WTC11 (cell line): ENCODE measurements at regions not wholly inside any gene's neighbourhood (a gene's known extent, or its start where the extent isn't known, plus 50 kb on each side); places are given as distances from the start of the nearest gene placed in this dataset.

Source experiments
- ATF2 ChIP-seq: sonication (generic); formaldehyde crosslinking; IDR thresholded peaks from 2 replicates; pipeline ENCODE4 v1.8.1; 2022; ENCODE audit warnings: low read depth, missing genetic modification reagents, borderline replicate concordance
- CTCF ChIP-seq: fragments of 200-600 bp; IDR thresholded peaks from 2 replicates; pipeline ENCODE4 v1.8.0; 2022; ENCODE audit warnings: antibody characterized with exemption
- E2F1 ChIP-seq: sonication (generic); formaldehyde crosslinking; IDR thresholded peaks from 2 replicates; pipeline ENCODE4 v1.8.0; 2022; ENCODE audit warnings: mild to moderate bottlenecking, missing genetic modification reagents
- E2F5 ChIP-seq: sonication (generic); formaldehyde crosslinking; IDR thresholded peaks from 2 replicates; pipeline ENCODE4 v1.8.1; 2022; ENCODE audit warnings: mild to moderate bottlenecking, moderate library complexity, missing genetic modification reagents
- ESRRA ChIP-seq: sonication (generic); formaldehyde crosslinking; IDR thresholded peaks from 2 replicates; pipeline ENCODE4 v1.8.1; 2022; ENCODE audit warnings: mild to moderate bottlenecking, missing genetic modification reagents, borderline replicate concordance
- MAX ChIP-seq: sonication (generic); formaldehyde crosslinking; IDR thresholded peaks from 2 replicates; pipeline ENCODE4 v1.8.0; 2022; ENCODE audit warnings: mild to moderate bottlenecking, missing genetic modification reagents
- SMAD3 ChIP-seq: sonication (generic); formaldehyde crosslinking; IDR thresholded peaks from 2 replicates; pipeline ENCODE4 v1.8.0; 2022; ENCODE audit warnings: missing genetic modification reagents, mild to moderate bottlenecking, borderline replicate concordance
- TCF7 ChIP-seq: sonication (generic); formaldehyde crosslinking; IDR thresholded peaks from 2 replicates; pipeline ENCODE4 v1.8.0; 2022; ENCODE audit warnings: mild to moderate bottlenecking, low read depth, missing genetic modification reagents, moderate library complexity
- TEAD1 ChIP-seq: sonication (generic); formaldehyde crosslinking; IDR thresholded peaks from 2 replicates; pipeline ENCODE4 v1.8.0; 2022; ENCODE audit warnings: mild to moderate bottlenecking, missing genetic modification reagents
- TP53 ChIP-seq: sonication (generic); formaldehyde crosslinking; IDR thresholded peaks from 2 replicates; pipeline ENCODE4 v1.8.1; 2023; ENCODE audit warnings: mild to moderate bottlenecking, missing genetic modification reagents

GRCh38 chr15:50848349-50848748 lies 60.1 kb upstream of the AP4E1 start:
- TF ChIP-seq CTCF, result no peak
- TF ChIP-seq E2F1 (CRISPR knock-in tag), result no peak
- no peak for TF ChIP-seq E2F5 (CRISPR knock-in tag)
- TF ChIP-seq TP53 (CRISPR knock-in tag), result no peak
- no peak for TF ChIP-seq ATF2 (CRISPR knock-in tag)
- no peak for TF ChIP-seq TEAD1 (CRISPR knock-in tag)
- no peak for TF ChIP-seq SMAD3 (CRISPR knock-in tag)
- TF ChIP-seq ESRRA (CRISPR knock-in tag), result no peak
- TF ChIP-seq MAX, result no peak
- no peak for TF ChIP-seq TCF7 (CRISPR knock-in tag)
